Brain pericyte (primary cell): ENCODE measurements at regions not wholly inside any gene's neighbourhood (a gene's known extent, or its start where the extent isn't known, plus 50 kb on each side); places are given as distances from the start of the nearest gene placed in this dataset.

Source experiments
- DNase-seq: peaks from one replicate; pipeline ENCODE4 v3.0.0-alpha.2; 2012; ENCODE audit warnings: low read depth, low spot score

DNA sequence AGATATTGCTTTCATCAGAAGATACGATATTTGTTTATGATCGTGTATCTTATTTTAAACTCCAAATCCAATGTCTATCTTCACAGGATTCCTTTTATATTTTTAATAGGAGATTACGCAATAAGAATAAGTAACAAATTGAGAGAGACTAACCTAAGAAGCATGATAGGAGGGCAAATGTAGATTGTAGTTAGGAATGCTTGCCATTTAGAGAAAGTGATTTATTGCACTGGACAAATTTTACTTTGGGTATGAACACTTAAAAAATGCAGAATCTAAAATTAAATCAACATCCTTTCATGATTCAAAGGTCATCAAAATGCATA, 563.4 kb upstream of the POU3F3 start:
- no peak for DNase-seq

DNA sequence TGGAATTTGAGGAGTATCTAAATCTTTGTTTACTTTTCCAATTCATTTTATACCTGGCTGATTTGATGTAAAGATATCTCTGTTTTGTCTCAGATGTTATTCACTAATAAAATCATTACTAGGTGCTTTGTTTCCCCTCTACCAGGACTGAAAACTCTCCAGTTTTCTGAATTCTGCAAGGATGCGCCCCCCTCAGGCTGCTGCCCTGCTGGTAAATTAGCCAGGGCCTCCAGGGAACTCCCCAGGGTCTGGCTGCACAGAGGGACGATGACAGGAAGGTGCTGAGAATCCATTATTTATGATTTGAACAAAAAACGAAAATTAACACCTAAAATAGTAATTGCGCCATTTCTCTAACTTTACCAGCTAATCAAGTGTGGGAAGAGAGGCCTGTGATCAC, 541.2 kb upstream of the POU3F3 start:
- DNase-seq = no peak

DNA sequence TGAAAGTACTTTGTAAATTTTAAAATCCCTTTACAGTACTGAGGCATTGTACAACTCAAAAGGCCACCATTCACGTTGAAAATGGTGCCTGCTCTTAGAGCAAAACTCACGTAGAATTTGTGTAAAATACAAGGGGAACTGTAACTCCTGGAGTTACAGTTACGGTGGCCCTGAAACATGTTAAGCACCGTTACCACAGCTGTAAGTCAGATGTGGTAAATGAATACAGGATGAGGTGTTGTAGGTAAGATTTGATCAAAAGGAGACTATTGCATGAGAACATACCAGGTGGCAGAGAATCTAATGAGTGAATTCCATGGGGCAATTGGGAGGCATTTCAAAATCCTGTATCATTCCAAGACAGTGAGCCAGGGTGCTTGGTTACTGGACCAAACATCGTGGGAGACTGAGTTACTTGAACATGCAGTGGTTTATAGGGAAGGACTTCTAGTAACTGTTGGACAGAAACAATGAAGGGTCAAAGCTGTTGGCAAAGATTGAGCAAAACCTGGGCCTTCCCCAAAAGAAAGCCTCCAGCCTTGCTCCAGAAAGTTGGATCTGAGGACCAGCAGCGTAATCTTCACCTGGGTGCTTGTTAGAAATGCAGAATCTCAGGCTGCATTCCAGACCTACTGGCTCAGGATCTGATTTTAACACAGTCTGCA, 535.8 kb upstream of the POU3F3 start:
- DNase-seq = no peak

DNA sequence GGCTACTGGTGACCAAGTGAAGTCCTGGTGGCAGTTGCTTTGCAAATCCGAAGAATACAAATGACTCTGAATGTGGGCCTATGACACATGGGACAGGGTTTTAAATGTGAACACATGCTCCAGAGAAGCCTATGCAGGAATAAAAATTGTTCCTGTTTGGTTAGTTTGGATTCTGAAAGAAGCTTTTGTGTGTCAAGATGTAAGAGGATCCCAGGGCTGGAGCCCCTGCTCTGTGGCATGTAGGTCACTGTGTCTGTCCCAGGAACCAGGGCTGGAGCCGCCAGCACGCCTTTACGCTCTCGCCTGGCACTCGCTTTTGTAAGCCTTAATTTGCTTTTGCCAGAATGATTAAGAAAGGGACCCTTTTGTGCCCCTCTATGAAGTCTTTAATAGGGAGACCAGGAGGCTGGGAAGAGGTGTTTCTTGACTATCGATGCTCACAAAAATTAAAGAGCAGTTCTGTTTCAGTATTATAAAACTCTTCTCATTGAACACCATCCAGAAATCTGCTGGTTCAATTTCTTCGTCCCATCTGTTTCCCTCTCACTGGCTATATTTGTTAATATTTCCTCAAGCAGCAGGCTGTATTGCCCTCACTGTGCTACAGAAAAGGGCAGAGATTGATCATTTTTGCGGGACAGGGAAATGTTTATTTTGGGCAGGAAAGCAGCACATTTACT, 532.7 kb upstream of the POU3F3 start:
- no peak for DNase-seq

DNA sequence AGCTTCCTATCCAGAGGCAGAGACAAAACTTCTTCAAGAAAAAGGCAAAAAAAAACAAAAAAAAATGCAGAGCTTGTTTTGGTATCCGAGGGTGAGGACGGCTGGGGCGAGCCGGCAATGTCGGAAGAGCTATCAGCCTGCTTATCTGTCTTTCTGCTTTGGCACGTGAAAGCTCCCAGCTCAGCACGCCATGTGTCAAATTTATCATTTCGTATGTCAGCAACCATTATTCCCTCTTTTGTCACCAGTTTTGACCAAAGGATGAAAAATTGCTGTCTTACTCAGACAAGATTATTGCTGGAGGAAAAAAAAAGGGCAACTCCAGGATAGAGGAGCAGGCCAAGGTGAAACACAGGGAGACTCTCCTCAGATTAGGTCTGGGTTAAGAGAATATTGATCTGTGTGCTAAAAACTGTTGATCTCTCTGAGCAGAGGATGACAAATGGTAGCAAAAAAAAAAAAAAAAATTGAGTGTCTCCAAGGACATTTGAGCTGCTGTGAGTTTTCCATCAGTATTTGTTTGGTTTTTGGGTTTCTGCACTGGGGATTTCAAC, 532.0 kb upstream of the POU3F3 start:
- DNase-seq = no peak

DNA sequence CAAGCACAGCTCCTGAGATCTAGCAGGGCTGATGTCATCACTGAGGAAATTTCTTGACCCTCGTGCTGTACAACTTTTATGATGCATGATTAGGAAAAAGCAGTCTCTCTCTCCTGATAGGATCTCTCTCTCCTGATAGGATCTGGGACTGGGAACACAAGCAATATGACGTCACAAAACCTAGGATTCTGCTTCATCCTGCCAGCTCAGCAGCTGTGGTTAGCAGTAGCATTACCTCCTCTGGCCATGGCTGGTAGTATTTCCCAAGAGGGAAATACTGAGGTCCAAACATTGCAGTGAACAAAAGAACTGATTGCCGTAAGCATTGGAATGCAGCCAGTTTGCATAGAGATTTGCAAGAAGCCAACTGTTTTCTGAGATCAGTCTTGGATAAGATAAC, 521.2 kb upstream of the POU3F3 start:
- DNase-seq = no peak

DNA sequence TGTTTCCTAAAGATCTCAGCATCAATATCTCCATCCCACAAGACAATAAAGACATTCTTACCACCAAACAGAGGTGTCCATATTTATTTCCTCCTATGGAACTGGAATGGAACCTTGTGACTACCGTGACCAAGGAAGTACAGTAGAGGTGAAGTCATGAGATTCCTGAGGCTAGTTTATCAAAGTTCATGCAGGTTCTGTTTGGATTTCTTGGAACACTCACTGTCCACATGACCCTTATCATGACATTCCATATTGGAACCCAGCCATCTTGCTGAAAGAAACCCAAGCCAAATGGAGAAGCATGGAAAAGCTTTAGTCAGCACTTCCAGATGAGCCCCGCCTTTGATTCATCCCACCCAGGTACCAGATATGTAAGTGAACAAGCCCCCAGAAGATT, 516.0 kb upstream of the POU3F3 start:
- DNase-seq = no peak

DNA sequence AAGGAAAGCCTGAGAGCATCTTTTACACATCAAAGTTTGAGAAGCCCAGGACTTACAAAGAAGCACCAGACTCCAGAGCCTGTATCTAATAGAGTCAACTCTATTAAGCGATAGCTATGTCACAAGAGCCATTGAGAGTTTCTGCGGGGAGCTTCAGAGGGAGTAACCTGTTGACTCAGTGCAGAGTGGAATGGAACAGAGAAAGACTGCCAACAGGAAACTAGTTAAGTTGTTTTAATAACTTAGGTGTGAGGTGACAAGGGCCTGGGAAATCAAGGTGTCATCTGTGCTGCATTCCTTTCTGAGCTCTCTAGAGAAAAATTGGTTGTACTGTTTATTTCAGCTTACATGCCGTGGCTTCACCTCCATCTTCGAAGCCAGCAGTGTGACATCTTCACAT, 513.8 kb upstream of the POU3F3 start:
- DNase-seq = no peak

DNA sequence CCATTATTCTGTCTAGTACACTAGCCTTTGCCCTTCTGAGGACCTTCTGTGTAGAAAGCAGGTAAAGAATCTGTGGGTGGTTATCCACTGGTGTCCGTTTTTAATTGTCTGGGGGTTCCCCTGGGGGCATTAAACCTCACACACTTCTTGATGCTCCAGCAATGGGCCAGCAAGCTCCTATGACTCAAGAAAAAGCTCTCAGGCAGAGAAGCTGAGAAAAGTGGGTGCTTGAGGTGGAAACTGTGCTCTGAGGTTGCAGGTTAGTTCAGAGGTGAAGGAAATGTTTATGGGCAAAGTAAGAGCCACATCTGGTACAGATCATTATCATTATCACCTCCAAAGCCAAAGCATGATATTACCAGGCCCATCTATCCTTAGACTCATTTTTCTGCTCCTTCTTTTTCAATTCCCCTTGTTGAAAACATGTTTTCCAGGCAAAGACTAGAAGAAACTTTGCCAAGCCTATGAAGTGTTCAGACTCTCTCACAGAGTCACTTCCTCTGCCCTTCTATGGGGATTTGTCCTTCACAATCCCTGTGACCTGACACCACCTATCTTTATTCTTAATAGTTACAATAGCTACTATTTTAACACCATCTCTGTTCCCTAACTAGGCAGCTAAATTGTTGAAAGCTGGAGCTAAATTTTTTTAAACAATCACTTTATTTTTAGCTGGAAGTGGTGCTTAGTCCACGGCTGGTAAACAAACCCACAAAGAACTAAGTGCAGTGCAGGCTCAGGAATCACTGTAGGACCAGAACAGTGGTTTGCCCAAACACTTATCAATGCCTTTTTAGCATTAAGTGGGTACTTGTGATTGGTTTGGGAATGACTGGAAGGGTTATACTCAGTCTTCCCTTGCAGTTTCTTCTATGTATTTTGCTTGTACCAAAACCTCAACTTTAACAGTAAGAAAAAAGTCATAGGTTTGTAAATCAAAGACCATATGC, 512.8 kb upstream of the POU3F3 start:
- DNase-seq = no peak

DNA sequence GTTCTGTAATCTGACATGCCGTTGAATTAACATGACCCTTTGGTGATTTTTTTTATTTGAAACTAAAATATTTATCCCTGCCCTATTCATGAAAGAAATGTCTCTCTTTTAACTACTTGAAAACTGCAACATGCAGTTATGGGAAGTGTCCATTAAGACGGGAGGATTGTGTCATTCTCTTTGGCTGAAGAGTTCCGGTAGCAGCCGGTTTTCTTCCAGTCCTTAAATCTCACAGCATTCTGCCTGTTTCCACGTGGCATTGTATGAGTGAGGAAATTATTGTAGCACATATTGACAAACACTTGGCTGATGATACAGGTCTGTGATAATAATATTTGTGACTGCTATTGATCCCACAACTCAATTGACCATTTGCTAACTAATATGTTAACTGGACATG, 509.6 kb upstream of the POU3F3 start:
- no peak for DNase-seq

DNA sequence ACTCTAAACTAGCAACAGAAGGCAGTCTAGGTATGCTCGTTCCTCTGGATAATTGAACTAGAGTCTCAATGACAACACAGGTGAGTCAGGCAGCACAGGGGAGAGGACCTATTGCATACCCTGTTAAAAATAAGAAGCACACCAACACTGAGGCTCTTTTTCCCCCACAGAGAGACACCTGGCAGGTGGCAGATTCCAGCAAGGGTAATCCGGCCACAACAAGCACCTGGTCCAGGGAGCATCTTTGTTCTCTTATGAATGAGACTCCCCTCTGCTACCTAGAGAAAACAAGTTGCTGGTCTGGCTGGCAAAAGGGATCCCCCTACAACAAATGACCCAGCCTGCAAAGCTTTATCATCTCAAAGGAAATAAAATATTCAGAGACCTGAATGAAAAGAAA, 508.9 kb upstream of the POU3F3 start:
- no peak for DNase-seq

DNA sequence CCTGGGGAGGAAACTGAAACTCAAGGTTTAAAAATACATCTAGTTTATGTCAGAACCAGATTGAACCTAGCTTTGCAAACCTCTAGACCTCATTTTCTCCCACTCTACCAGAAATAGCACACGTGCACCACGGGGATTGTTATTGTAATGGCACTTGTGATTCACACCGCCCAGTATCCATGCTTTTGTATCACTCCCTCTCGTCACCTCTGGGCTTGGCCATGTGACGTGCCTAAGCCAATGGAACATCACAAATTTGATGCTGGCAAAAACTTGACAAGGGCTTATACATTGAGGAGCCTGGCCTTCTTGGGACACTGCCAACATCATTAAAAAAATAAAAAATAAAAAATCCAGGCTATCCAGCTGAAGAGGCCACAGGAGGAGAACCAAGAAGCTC, 495.8 kb upstream of the POU3F3 start:
- no peak for DNase-seq

DNA sequence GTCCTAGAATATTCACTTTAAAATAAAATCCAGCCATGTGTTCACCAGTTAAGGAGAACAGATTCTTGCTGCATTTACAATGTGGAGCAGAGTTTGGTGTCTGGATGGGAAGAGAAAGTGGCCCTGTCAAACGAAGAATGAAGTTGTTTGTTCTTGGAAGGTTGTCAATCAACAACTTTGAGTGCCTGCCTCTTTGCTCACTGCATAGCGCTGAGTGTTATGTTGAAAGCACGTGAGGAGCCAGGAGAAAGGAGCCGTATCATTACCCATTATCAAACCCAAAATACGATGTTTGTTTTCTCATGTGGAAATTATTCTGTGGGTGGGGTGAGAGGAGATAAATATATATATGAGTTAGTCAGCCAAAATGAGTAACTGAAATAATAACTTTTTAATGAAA, 492.5 kb upstream of the POU3F3 start:
- DNase-seq = no peak

DNA sequence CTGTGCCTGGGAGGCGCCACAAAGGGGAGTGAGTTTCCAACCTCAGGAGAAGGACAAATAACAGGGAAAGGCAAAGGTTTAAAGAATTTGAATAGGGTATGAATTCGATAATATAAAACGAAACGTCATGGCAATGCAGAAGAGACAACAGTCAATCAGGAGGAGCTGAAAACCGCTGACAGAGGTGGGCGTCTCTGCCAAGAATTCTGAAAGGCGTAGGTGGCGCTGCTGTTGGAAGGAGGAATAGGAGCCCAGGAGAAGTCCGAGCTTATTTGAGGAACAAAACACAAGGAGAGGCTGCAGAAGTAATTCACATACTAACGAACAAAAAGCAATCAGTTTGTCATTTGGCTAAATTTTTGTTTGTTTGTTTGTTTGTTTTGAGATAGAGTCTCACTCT, 485.8 kb upstream of the POU3F3 start:
- no peak for DNase-seq

DNA sequence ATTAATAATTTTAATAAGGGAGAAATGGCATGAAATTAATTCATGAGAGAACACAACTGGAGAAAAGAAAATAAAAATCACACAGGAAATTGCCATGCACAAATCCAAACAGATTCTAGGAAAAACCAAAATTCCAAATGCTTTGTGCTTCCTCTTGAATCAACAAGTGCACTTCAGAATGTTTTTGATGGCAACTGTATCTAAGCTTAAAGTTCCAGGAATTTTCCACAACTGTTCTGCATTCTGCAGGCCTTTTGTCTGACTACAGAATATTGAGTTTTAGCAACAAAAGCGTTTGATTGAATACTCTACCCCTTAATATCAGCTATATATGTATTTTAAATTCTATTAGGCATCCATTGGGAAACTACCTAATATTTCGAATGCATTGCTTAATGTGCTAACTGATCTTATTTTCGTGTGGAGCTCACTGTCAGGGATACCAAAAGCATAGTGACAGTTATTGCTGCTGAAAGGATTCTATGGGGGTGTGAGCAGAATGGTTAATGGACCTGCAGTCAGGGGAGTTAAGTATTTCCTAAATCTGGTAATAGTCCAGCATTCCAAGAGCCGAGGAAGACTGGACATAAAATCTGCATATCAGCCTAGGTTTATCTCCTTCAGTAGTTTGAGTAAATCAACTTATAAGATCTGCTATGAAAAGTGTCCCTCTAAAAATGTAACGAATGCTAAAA, 482.7 kb upstream of the POU3F3 start:
- DNase-seq = no peak

DNA sequence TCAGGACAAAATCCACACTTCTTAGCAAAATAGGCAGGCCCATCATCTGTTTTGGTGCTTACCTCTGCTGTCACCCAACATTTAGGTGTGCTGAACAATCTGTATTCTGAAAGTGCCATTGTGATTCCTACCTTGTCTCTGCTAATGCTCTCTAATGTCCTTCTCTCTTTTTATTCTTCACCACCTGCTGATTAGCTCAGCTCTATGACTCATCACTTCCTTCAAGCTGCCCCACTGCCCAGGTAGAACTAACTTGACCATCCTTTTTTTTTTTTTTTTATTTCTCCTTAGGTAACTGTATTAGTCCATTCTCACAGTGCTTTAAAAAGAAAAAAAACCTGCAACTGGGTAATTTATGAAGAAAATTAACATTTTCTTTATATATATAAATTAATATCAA, 478.7 kb upstream of the POU3F3 start:
- DNase-seq = no peak

DNA sequence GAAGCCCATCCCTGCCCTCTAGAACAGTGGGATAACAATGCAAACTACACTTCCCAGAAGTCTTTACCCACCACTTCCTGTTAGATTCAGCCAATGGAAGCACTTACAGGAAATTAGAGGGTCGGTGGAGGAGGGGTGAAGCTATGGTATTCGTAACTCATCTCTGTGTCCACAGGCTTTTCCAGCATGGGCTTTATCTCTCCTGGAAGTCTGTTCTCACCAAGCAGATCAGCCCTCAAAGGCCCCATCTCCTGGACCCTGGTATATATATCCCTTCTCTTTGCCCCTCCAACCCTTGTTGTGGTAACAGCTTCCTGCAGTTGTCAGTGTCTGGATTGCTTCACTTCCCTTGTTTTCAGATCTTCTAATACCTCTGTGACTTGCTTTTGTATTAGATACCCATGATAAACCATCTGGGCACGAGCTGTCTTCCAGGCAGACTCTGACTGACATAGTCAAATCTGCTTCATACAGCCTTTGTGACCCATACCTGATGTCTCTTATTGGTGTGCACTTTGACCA, 475.0 kb upstream of the POU3F3 start:
- DNase-seq = no peak

DNA sequence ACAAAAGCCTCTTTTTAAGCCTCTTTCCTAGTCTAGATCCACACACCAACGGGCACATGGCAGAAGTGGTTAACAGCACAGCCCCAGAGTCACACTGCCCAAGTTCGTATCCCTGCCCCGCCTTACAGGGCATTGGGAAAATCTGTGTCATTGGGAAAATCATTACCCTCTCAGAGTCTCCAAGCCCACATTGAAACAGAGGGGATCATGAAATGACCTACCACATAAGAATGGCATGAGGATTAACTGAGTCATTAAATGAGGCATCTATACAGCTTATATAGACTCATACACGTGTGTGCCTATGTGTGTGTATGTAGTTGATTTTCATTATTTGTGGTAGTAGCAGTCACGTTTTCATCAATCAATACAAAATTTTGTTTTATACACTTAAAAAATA, 469.0 kb upstream of the POU3F3 start:
- no peak for DNase-seq

DNA sequence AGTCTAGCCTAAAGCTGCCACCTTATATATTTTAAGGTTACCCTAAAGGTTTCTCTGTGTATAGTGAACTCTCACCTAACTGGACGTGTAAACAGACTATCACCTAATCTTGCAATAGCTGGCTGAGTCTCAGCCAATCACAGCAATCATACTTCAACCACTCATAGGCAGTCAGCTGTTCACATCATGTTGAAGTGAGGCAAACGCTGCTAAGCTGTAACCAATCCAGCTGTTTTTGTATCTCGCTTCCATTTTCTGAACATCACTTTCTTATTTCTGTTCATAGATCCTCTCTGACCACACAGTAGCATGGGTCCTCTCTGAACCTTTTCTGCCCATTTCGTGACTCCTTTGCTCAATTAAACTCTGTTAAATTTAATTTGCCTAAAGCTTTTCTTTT, 468.2 kb upstream of the POU3F3 start:
- no peak for DNase-seq

DNA sequence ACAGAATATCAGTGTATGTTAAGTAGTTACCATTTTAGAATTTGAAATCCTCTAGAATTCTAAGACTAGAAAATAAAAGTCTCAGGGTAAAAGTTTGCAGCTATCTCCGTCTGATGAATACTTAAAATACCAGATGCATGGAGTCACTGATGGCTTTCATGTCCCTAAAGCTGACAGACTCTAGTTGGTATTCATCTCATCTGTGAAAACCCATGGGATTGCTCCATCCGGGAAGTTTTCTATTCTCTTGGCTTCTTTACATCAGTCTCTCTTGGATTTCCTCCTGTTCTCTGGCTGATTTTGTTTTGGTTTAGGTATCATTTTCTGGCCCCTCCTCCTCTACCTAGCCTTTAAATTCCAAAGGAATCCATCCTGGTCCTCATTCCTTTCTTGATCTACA, 465.6 kb upstream of the POU3F3 start:
- DNase-seq = no peak

DNA sequence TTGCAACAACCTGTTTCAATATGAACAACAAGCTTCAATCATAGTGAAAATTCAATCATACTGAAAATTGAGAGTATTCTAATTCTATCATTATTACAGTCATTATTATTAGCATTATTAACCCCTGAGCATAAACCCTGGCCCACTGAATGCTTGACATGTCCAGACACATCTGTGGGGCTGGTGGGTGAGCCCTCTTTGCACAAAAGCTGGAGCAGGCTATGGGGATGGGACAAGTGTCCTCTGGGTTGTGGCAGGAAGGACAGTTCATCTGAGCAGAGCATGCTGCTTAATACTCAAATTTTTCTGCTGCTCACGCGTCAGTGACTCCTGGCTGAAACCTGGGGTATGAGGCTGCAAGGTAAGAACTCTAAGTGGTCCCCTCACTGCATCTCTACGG, 451.1 kb upstream of the POU3F3 start:
- no peak for DNase-seq

DNA sequence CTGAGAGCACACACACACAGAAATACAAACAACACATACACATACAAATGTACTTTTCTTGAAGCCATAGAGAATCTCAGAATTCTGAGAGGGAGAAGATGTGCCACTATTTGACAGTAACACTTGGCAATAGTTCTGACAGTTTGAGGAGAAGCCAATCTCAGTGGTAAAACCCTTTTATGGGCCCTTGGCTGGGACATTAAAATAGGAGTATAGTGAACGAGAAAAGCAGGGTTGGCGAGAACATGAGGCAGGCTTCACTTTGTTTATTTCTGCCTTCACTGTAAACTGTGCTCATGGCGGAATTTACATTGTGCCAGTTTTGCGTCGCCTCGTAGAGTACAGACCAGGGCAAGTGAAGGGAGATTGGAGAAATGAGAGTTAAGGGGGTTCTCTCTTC, 449.4 kb upstream of the POU3F3 start:
- no peak for DNase-seq
